ENCODE measurements at regions not wholly inside any gene's neighbourhood (a gene's known extent, or its start where the extent isn't known, plus 50 kb on each side); places are given as distances from the start of the nearest gene placed in this dataset.

- peak; percentile 5 for DNase-seq (ENCODE audit: low spot score)
Observed at GRCh38 chr10:10589540-10590303, 427.9 kb upstream of the CELF2 start.

GRCh38 chr10:10591715-10592341 lies 425.8 kb upstream of the CELF2 start:
- no peak for DNase-seq (ENCODE audit: low spot score)

DNA sequence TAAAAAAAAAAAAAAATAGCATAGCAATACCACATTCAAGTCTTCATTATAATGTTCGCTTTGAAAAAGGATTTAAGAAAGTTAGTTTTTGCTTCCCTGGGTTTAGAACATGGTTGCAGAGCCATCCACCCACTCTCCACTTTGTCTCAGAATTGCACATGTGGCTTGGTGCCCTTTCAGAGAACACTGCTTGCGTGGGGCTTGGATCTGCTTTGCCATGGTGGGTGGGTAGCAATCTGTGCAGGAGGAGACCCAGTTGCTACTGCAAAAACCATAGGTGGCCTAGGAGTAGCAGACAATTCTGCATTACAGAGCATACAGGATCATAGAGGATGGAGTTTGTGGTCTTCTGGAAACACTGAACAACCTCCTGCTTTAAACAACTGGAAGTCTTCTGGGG lies 421.4 kb upstream of the CELF2 start:
- no peak for DNase-seq (ENCODE audit: low spot score)

- DNase-seq (ENCODE audit: low spot score): no peak
Observed at GRCh38 chr10:10598297-10598696, 419.4 kb upstream of the CELF2 start.

DNA sequence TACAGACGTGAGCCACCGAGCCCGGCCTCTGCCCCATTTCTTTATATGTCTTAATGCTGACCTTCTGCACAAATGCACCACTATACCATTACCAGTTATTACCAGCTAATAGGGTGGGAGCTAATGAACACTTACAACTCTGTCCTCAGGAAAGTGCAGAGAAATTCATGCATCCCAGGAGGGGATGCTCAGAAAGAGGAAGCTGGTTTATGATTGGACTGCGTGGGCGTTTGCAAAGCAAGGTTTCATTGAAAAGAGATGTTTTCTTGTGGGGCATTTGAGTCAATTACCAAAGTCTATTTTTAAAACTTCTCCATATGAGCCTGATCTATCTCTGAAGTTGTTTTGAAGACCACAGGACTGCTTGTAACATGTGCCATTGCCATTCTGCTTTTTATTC lies 417.7 kb upstream of the CELF2 start:
- DNase-seq (ENCODE audit: low spot score): no peak

DNA sequence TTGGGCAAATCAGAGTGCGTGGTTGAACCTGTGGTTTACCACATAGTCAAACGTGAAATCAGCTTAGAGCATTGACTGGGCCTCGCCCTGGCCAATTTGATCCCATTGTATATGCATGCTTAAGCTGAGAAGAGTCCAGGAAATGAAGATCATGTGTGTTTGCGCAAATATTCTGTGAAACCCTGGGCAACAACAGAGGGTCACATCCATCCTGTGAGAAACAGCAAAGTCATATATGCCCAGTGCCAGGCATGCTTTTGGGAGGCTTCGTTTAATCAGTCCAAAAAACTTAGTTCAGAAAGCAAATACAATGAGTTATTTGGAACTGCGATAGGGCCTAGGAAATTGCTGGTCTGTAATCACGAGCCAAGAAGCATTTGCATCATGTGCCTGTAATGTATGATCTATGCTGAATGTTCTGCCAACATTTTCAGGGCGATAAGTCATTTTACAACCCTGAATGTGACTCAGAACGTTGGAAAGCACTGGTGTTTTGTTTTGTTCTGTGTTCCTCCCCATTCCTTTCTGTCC lies 412.1 kb upstream of the CELF2 start:
- DNase-seq (ENCODE audit: low spot score): no peak

DNA sequence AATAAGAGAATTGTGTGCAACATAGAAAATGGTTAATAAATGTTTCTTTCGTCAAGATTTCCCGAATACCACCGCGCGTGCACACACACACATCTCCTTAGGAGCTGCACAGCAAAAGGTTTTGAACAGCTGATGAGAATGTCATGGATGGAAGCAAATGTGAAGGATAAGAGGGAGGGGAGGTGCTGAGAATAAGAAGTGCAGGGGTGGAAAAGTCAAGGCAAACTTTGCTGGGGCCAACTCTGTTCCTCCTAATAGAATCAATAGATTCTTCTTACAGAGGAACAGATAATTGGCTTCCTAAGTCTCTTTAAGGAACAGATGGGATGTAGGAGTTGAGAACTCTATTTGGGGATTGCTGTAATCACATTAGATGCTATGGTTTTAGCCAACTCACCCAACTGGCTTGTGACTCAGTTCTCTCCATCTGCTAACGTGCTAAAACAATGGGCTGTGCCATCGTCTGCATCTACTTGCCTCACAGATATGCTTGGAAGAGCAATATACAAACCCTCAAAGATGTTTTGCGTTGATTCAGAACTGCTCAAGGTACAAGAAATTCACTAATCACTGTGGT lies 408.2 kb upstream of the CELF2 start:
- DNase-seq (ENCODE audit: low spot score): no peak

- no peak for DNase-seq (ENCODE audit: low spot score)
Observed at GRCh38 chr10:10610171-10610570, 407.5 kb upstream of the CELF2 start.

DNA sequence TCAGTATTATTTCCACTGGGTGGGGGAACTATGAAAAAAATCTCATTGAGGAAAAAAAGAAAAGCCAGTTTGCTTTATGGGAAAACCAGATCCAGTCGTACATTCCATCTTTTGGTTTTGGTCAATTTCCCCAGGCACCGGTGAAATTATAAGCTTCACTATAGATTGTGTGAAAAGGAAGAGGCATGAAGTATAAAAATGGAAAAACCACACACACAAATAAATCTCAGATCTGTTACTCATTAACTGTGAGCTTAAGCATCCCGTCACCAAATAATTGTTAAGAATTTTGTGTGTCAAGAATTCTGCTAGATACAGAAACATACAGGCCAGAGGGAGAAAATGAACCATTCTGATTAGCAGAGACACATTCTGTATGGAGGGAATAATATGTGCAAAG lies 405.5 kb upstream of the CELF2 start:
- no peak for DNase-seq (ENCODE audit: low spot score)

DNA sequence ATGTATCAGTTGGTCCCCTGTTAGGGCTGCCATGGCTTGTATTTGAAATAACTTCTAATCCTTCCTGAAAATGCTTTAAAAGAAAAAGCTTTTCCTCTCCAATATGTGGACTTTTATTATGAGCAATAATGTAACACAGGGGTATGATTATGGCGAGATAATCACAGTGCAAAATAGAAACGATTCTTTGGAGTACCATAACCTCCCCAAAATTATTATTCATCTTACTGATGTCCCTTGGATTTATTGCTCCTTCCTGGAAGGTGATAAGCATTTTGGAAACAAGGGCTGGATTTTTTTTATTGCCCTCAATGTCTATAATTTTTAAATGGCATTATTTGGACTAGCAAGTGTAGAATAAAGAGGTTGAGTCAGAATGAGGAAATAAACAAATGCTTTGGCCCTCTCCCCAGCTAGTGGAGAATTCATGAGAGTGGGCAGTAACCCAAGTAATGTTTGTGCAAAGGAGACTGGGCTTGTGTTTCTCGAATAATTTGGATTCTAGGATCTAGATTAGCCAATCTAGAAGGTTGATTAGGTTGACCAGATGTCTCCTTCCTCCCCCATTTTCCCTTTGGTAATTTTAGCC lies 403.9 kb upstream of the CELF2 start:
- DNase-seq (ENCODE audit: low spot score): no peak

DNA sequence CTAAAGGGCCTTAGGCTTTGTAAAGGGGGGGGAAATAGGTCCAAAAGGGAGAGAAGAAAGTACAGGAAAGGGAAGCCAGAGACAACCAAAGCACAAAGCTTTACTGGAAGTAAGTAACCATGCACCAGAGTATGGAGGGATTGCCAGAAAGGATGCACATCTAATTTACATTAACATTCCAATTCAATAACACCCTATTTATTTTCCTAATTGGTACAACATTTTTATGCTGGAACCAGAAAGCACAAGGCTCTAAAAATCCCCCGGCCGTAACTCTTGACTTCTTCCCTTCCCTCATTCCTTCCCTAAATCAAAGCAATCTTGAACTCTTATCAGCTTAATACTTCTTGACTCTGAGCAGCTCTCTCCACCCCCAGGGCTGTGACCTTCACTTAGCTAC lies 400.0 kb upstream of the CELF2 start:
- DNase-seq (ENCODE audit: low spot score): no peak

- no peak for DNase-seq (ENCODE audit: low spot score)
Observed at GRCh38 chr10:10618139-10618538, 399.5 kb upstream of the CELF2 start.

GRCh38 chr10:10623958-10624566 lies 393.6 kb upstream of the CELF2 start:
- no peak for DNase-seq (ENCODE audit: low spot score)

DNA sequence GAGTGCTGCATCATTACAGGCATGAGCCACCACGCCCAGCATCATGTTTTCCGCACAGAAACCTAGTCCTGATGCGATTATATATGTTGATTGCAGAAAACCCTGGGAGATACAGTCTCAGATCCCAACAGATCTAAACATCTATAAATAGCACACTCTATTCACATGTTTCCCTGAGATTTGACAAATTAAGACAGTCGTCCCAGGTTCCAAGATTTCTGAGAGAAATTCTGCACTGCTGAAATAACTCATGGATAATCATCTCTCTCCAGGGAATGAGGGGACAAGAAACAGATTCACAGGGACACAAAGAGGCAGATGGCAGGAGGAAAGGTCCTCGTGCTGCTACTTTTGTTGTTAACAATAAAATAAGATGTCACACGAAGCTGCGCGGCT lies 393.1 kb upstream of the CELF2 start:
- DNase-seq (ENCODE audit: low spot score): no peak

DNA sequence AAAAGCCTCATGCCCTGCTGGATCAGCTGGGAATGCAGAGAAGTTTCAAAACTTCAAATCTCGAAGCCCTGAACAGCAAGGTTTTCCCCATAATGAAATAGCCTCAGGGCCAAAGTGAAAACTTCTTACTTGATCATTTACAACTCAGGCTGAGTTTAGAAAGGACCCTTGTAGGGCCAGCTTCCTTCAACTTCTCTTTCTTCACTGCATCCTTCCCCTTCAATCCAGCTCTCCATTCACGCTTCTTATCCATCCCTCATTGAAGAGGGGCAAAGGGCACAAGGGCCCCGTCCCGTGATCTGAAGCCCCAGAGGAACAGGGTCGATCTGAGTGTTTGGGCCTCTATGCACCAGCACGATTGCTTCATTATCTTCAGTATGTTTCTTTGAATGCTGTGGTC lies 392.2 kb upstream of the CELF2 start:
- no peak for DNase-seq (ENCODE audit: low spot score)

DNA sequence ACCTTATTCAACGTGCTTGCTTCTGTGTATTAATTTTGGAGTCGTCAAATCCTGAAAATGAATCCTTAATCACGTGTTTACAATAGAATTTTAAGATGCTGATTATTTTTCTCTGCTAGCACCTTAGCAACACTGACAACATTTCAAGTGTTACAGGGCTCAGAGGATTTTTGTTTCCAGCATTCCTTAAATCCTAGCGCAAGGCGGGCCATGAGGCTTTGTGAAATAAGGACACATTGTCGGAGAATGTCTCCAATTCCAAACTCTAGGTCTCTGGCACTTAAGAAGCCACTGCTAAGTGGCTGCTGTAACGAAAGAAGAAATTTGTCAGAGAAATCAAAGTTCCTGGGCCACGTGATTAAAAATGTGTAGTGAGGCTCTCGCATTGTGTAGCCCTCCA lies 390.9 kb upstream of the CELF2 start:
- DNase-seq (ENCODE audit: low spot score): no peak

GRCh38 chr10:10627414-10627813 lies 390.3 kb upstream of the CELF2 start:
- DNase-seq (ENCODE audit: low spot score): no peak

DNA sequence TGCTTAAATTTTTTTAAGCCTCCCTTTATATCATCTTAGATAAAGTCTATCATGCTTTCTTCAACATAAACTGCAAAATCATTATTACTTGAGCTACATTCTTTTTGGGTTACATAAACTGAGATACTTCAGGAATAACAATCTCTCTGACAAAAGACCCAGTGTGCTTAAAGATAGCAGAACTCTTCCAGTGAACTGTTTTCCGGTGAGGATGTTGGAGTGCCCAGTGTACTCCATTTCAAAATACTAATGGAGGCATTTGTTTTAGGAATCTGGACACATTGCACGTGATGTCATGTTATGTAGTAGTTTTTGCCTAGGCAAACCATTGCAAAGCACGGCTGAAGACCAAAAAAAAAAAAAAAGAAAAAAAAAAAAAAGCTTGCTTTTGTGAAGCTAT lies 388.2 kb upstream of the CELF2 start:
- DNase-seq (ENCODE audit: low spot score): no peak

DNA sequence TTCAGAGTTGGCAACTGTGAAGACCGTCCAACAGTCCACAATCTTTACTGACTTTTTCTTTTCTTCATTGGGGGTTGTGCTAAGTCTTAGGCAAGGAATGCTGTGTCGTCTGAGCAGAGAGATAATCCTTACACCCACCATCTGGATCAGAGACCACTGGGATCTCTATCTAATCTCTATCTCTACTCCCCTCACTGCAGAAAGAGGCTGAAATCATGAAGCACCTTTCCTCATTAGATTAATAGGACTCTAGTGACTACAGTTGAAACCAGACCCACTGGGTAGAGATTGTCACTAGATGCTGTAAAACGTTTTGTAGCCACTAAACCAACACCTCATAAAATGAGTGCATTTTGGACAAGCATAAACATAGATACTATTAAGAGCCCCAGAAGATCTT lies 387.4 kb upstream of the CELF2 start:
- no peak for DNase-seq (ENCODE audit: low spot score)

DNA sequence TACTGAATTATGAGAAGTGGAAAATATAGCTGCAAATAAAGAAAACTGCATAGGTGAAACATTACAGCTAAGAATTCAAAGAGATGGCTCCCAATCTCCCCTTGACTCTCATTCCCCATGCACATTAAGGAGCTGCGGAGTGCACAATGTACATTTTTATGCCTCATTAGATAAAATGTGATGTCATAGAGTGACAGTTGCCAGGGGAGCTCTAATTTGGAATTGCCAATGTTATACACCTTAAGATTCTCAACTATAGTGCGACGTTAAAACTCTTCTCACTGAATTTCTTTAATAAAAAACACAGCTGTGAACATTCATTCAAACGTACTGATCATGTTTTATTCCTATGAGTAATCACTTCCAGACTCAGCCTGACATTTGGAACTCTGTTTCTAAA lies 386.9 kb upstream of the CELF2 start:
- no peak for DNase-seq (ENCODE audit: low spot score)

GRCh38 chr10:10642189-10642588 lies 375.5 kb upstream of the CELF2 start:
- no peak for DNase-seq (ENCODE audit: low spot score)

GRCh38 chr10:10642751-10643150 lies 374.9 kb upstream of the CELF2 start:
- no peak for DNase-seq (ENCODE audit: low spot score)

All from NAMALWA (cell line).